ENCODE measurements at regions not wholly inside any gene's neighbourhood (a gene's known extent, or its start where the extent isn't known, plus 50 kb on each side); places are given as distances from the start of the nearest gene placed in this dataset.

DNA sequence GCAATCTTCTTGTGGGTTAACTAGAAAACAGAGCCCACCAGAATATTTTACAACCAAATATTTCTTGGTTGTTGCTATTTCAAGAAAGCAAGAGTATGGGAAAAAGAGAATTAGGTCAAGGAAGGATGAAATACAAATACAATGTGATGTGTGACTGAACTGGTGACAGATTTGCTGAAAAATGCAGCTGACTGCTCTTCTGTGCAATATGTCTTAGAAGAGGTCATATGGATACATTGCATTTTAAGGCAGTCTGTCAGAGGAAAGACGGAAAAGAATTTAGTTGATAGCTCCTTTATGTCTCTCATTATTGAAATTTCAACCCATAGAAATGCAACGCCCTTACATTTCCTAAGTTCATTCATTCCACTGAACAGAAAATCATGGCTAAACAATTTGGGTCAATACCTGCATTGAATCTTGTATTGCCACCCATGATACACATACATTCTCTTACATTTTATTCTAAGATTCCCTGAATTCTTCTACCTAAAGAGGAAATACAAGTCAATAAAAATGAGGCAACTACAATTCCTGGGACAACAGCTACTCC, 423.1 kb downstream of the ADAM29 start:
- Histone ChIP-seq H3K36me3 (replicated peaks; ENCODE audit: control insufficient read depth, insufficient read depth, low read length) (no peaks in the 10 kb centered on the region), H3K27me3 (ENCODE audit: control insufficient read depth, insufficient read depth, low read length) (no peaks in the 10 kb centered on the region)
- no peak for DNase-seq

DNA sequence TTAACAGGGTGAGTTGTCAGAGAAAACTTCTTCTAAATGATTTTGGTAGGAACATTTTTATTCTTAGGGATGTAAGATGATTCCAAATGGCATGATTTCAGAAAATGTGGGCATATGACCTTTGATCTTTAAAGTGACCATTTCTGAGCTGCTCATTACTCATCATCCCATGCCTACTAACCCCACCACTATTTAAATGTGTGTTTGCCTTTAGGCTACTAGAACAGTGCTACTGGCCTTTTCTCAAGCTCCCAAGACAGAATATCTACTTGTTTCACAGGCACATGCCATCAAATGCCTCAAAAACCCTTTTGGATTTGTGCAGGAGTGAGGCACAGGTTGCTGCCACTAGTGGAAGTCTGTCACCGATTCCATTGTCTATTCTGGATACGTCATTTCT, 428.2 kb downstream of the ADAM29 start:
- no peak for DNase-seq
- Histone ChIP-seq H3K36me3 (replicated peaks; ENCODE audit: control insufficient read depth, insufficient read depth, low read length) (no peaks in the 10 kb centered on the region), H3K27me3 (ENCODE audit: control insufficient read depth, insufficient read depth, low read length) (no peaks in the 10 kb centered on the region), H3K4me3 (ENCODE audit: insufficient read depth, low read depth, low read length) (no peak overlapping the region)

More for the DNA sequence above, 423.1 kb downstream of the ADAM29 start:
- no peak overlapping the region for H3K4me3 ChIP-seq (ENCODE audit: insufficient read depth, low read depth, low read length)

DNA sequence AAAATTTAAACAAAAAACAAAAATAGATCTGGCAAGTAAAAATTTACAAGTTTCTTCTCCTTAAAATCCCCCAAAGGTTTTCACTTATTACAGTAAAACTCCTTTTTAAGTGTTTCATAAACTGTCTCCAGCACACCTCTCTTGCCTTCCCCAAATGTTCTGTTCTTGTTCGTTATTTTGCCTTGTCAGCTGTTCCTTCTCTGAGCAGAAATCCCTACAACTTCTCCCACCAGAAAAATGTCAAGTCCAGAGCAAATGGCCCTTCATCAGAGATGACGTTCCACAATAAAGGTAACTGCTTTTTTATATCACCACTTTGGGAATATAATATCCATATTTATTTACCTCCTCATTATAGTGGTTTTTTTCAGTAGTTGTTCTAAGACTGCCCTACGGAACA, 432.1 kb downstream of the ADAM29 start:
- H3K27me3 ChIP-seq (ENCODE audit: control insufficient read depth, insufficient read depth, low read length): no peaks in the 10 kb centered on the region
- H3K4me3 ChIP-seq (ENCODE audit: insufficient read depth, low read depth, low read length): no peak overlapping the region
- DNase-seq: no peak
- H3K36me3 ChIP-seq (replicated peaks; ENCODE audit: control insufficient read depth, insufficient read depth, low read length): no peaks in the 10 kb centered on the region

DNA sequence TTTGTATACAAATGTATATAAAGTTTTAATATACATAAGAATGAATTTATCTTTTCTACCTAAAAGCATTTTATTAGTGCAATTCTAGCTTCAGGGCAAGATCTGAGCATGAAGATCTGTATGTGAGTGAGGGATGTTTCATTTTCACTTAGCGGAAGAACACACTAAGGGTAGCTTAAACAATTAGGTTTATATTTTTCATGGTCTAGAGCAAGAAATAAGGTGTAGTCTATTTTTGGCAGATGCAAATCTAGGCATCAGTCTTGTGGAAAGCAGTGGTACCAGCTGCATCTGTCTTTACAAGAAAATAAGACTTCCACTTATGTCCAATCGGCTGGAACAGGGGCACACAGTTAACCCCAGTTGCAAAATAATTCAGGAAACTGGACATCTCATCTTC, 433.3 kb downstream of the ADAM29 start:
- no peak for DNase-seq
- H3K36me3 ChIP-seq (replicated peaks; ENCODE audit: control insufficient read depth, insufficient read depth, low read length): no peaks in the 10 kb centered on the region
- H3K4me3 ChIP-seq (ENCODE audit: insufficient read depth, low read depth, low read length): no peak overlapping the region
- no peaks in the 10 kb centered on the region for H3K27me3 ChIP-seq (ENCODE audit: control insufficient read depth, insufficient read depth, low read length)

DNA sequence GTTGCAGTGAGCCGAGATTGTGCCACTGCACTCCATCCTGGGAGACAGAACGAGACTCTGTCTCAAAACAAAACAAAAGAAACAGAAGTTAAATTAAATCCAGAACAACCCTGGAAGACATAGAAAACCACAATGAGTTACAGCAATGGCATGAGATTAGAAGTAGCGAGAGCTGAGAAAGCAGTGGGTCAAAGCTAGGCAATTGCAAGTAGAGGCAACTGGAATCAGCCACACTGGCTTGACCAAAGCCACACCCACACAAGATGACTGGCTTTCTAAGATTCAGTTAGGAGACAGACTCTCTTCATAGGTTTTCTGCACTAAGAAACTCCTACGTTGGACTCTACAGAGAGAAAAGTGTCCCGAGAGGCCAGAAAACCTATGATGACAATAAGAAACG, 443.0 kb downstream of the GPM6A start:
- DNase-seq: no peak
- H3K27me3 ChIP-seq (ENCODE audit: control insufficient read depth, insufficient read depth, low read length): no peaks in the 10 kb centered on the region
- H3K36me3 ChIP-seq (replicated peaks; ENCODE audit: control insufficient read depth, insufficient read depth, low read length): no peaks in the 10 kb centered on the region
- no peak overlapping the region for H3K4me3 ChIP-seq (ENCODE audit: insufficient read depth, low read depth, low read length)

DNA sequence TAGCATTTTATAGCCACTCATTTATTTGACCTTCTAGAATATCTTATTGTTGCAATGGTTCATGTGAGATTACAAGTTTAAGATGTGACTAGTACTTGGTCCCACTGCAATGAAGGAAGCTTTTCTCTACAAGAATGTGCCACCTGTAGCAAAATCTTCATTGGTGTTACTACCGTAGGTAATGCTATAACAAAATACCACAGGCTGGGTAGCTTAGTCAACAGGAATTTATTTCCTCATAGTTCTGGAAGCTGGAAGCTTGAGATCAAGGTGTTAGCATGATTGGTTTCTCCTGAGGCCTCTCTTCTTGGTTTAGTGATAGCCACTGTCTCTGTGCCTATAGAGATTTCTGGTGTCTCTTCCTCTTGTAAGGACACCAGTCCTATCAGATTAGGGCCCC, 441.0 kb downstream of the GPM6A start:
- H3K27me3 ChIP-seq (ENCODE audit: control insufficient read depth, insufficient read depth, low read length): no peaks in the 10 kb centered on the region
- no peak overlapping the region for H3K4me3 ChIP-seq (ENCODE audit: insufficient read depth, low read depth, low read length)
- no peak for DNase-seq
- H3K36me3 ChIP-seq (replicated peaks; ENCODE audit: control insufficient read depth, insufficient read depth, low read length): no peaks in the 10 kb centered on the region

DNA sequence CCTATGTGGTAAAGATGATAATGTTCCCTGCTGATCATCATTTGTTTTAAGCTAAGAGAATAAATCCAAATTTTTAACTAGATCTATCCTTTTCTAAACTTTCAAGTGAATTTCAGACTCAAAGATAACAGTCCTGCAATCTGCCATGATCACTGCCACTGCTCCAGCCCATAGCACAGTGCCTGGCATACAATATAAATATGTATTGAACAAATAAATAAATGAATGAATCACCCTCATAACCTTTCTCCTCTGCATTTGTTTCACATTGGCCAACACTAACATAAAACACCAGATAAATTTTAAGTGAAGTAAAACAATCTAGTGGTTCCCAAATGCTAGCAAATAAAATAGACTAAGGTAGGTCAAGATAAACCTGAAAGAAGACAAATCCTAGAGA, 439.0 kb downstream of the GPM6A start:
- DNase-seq: no peak

DNA sequence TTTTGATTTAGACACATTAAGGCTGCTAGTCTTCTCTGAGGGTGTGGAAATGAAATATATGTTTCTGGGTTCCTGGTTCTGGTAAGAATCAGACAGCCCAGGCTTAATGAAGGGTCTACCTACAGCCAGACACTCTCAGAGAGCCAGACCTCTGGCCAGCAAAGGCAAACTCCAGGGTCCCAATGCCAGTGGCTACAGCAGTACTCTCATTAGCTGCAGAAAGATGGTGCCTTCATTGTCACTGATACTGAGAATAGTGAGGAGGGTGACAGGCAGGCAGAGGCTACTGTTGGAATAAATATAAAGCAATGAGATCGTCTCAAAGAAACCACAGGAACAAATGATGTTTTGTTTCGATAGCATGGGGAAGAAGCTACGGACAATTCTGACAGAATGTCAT, 437.6 kb downstream of the GPM6A start:
- no peak for DNase-seq
- Histone ChIP-seq H3K4me3 (ENCODE audit: insufficient read depth, low read depth, low read length) (no peak overlapping the region), H3K36me3 (replicated peaks; ENCODE audit: control insufficient read depth, insufficient read depth, low read length) (no peaks in the 10 kb centered on the region), H3K27me3 (ENCODE audit: control insufficient read depth, insufficient read depth, low read length) (no peaks in the 10 kb centered on the region)

More for the DNA sequence above, 439.0 kb downstream of the GPM6A start:
- no peak overlapping the region for H3K4me3 ChIP-seq (ENCODE audit: insufficient read depth, low read depth, low read length)
- H3K36me3 ChIP-seq (replicated peaks; ENCODE audit: control insufficient read depth, insufficient read depth, low read length): no peaks in the 10 kb centered on the region
- no peaks in the 10 kb centered on the region for H3K27me3 ChIP-seq (ENCODE audit: control insufficient read depth, insufficient read depth, low read length)

DNA sequence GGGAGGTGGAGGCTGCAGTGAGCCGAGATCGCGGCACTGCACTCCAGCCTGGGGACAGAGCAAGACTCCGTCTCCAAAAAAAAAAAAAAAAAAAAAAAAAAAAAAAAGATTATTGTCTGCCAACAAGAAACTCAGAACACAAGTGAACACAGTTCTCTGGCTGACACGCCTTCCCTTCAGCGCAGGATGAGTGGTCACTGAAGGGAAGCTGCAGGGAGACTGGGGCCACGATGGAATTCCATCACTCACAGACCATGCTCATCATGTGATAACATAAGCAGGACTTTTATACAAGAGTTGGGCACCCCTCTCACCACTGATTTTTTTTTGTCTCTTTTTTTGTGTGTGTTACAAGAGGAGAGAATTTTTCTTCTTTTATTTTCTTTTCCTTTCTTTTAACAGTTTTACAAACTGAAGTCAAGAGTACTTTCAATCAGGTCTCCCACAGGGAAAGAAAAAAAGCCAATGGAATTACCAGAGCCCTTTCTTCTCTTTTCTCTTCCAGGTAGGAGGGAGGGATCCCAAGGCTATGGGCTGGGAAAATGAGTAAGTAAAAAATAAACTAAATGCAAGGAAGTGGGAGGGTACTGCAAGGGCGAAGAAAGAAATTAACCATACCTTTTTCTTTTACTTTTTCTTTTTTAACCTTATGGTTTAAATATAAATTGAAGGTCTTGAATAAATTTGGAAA, 435.6 kb downstream of the GPM6A start:
- peak; percentile 24 for DNase-seq
- no peaks in the 10 kb centered on the region for H3K27me3 ChIP-seq (ENCODE audit: control insufficient read depth, insufficient read depth, low read length)
- H3K36me3 ChIP-seq (replicated peaks; ENCODE audit: control insufficient read depth, insufficient read depth, low read length): no peaks in the 10 kb centered on the region
- H3K4me3 ChIP-seq (ENCODE audit: insufficient read depth, low read depth, low read length): no peak overlapping the region

DNA sequence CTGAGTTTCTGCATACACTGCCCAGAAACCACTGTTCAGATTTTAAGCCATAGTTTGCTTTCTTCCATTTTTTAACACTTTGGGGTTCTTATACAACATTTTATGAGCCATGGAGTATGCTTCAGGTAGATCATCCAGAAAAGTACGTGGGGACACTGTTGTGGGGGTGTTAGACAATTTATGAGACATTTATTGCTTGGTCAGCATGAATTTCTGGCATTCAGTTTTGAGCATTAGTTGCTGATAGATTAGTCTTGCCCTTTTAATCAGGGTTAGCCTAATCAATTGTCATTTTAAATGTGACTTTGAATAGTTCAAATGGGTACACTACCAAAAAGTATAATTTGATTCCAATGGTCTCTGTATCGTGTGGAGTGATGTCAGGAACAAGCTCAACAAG, 434.9 kb downstream of the GPM6A start:
- DNase-seq: no peak
- Histone ChIP-seq H3K4me3 (ENCODE audit: insufficient read depth, low read depth, low read length) (no peak overlapping the region), H3K36me3 (replicated peaks; ENCODE audit: control insufficient read depth, insufficient read depth, low read length) (no peaks in the 10 kb centered on the region), H3K27me3 (ENCODE audit: control insufficient read depth, insufficient read depth, low read length) (no peaks in the 10 kb centered on the region)

DNA sequence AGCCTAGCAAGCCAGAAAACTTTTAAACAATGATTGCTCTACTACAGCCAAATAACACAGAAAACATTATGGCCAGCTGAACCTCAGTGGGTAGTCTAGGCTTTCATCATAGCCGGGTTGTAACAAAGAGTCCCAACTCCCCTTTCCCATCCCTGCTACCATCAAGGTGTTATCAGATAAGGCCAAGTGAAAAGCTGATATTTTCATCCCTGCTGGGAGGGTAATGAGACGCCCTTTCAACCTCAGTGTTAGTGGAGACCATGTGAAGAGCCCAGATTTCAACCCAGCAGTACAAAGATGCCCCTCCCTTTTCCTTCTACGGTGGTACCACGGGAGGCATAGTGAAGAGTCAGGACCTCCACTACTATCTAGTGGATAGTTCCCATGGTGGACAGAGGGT, 433.7 kb downstream of the GPM6A start:
- Histone ChIP-seq H3K4me3 (ENCODE audit: insufficient read depth, low read depth, low read length) (no peak overlapping the region), H3K36me3 (replicated peaks; ENCODE audit: control insufficient read depth, insufficient read depth, low read length) (no peaks in the 10 kb centered on the region), H3K27me3 (ENCODE audit: control insufficient read depth, insufficient read depth, low read length) (no peaks in the 10 kb centered on the region)
- DNase-seq: no peak

DNA sequence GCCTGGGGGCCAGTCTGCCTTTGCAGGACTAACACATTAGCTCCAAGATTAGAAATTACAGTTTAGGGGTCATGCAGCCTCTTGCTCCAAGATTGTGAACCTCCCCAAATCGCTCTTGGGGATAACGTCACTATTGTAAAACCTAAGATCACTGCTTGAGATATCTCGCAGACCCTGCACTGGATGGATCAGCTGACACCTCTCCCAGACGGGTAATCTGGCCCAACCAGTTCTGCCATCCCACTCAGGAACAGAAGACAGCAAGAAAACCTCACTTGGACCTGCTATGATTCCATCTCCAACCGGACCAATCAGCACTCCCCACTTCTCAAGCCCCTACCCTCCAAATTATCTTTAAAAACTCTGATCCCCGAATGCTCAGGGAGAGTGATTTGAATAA, 431.2 kb downstream of the GPM6A start:
- no peaks in the 10 kb centered on the region for H3K36me3 ChIP-seq (replicated peaks; ENCODE audit: control insufficient read depth, insufficient read depth, low read length)
- DNase-seq: no peak
- no peaks in the 10 kb centered on the region for H3K27me3 ChIP-seq (ENCODE audit: control insufficient read depth, insufficient read depth, low read length)
- H3K4me3 ChIP-seq (ENCODE audit: insufficient read depth, low read depth, low read length): no peak overlapping the region

DNA sequence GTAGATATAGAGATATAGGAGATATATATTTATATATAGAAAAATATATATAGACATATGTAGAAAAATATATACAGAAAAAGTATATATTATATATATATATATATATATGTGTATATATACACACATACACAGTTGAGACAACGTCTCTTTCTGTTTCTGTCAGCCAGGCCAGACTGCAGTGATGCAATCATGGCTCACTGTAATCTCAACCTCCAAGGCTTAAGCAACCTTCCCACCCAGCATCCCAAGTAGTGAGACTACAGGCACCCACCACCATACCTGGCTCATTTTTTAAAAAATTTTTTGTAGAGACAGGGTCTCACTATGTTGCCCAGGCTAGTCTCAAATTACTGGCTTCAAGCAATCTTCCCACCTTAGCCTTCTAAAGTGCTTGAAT, 426.3 kb downstream of the GPM6A start:
- no peak for DNase-seq
- Histone ChIP-seq H3K4me3 (ENCODE audit: insufficient read depth, low read depth, low read length) (no peak overlapping the region), H3K27me3 (ENCODE audit: control insufficient read depth, insufficient read depth, low read length) (no peaks in the 10 kb centered on the region), H3K36me3 (replicated peaks; ENCODE audit: control insufficient read depth, insufficient read depth, low read length) (no peaks in the 10 kb centered on the region)

DNA sequence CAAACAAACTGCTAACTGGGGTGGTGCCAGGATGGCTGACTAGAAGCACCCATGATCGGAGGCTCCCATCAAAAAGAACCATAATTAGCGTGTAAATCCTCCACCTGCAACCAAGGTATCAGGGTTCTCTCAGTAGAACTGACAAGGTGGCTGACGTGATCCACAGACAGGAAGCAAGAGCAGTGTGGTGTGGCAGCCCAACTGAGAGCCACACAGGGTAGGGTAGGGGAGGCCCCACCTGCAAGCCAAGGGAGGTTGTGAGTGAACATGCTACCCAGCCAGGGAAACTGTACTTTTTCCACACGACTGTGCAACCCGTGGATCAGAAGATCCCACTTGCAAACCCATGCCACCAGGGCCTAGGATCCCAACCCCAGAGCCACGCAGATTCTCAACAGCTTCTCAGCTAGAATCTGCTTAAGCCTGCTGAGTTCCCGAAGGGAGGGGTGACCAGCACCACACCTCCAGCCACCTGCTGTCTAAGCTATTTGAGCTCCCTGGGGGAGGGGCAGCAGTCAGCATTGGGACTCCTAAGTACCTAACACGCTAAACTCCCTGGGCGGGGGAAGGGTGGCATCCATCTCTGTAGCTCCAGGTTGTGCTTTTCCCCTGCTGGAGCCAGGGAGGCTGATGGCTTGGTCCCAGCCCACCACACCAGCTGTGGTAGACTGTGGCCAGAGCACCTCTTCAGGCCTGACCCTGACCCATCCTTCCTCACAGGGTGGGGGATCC, 425.1 kb downstream of the GPM6A start:
- no peak for DNase-seq

DNA sequence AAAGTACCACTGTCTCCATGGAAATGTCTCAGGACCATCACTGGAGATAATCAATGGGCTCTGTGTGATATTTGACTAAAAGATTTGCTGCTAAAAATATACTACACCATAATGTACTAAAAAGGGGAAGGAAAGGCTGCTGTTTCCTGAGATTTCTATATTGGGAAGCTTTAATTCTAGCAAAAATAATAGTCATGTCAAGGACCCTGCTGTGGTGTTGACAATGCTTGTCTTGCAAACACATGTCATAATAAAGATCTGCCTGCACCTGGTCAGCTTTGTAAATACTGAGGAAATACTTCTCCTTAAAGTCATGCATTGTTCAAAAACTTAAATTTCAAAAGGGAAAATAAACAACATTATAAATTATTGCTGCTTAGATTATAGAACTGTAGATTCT, 417.9 kb downstream of the GPM6A start:
- no peak for DNase-seq
- Histone ChIP-seq H3K4me3 (ENCODE audit: insufficient read depth, low read depth, low read length) (no peak overlapping the region), H3K27me3 (ENCODE audit: control insufficient read depth, insufficient read depth, low read length) (no peaks in the 10 kb centered on the region), H3K36me3 (replicated peaks; ENCODE audit: control insufficient read depth, insufficient read depth, low read length) (no peaks in the 10 kb centered on the region)

More for the DNA sequence above, 425.1 kb downstream of the GPM6A start:
- Histone ChIP-seq H3K4me3 (ENCODE audit: insufficient read depth, low read depth, low read length) (no peak overlapping the region), H3K27me3 (ENCODE audit: control insufficient read depth, insufficient read depth, low read length) (no peaks in the 10 kb centered on the region), H3K36me3 (replicated peaks; ENCODE audit: control insufficient read depth, insufficient read depth, low read length) (no peaks in the 10 kb centered on the region)
